Right lobe of liver (tissue), 6 donors: ENCODE measurements at regions not wholly inside any gene's neighbourhood (a gene's known extent, or its start where the extent isn't known, plus 50 kb on each side); places are given as distances from the start of the nearest gene placed in this dataset.

Source experiments
- ATAC-seq, 4 donors: fragments of 200-7000 bp; cut with Tn5 transposase; one replicate each; pipeline ENCODE4 v1.9.1; 2020; ENCODE audit warnings: mild to moderate bottlenecking in 4 of 4, moderate library complexity in 4 of 4
- DNase-seq, 3 donors: peaks; one replicate each; pipeline ENCODE4 v3.0.0-alpha.2; 2020
- H3K27ac ChIP-seq, 3 donors: fragments of 200-600 bp; one replicate each; pipeline ENCODE4 v1.8.0; 2022
- H3K27me3 ChIP-seq, 2 donors: fragments of 200-600 bp; one replicate each; pipeline ENCODE4 v1.8.0; 2022
- H3K36me3 ChIP-seq, 4 donors: fragments of 200-600 bp; sonication (generic) in 1 of 4; one replicate each; pipeline versions ENCODE4 v1.5.1 to v1.8.0; 2017 to 2022; ENCODE audit warnings: control low read depth in 1 of 4
- H3K4me1 ChIP-seq, 4 donors: fragments of 200-600 bp; sonication (generic) in 1 of 4; one replicate each; pipeline versions ENCODE4 v1.5.1 to v1.8.0; 2017 to 2022; ENCODE audit warnings: control low read depth in 1 of 4
- H3K4me3 ChIP-seq, 3 donors: fragments of 200-600 bp; one replicate each; pipeline ENCODE4 v1.8.0; 2022
- H3K9me3 ChIP-seq, 4 donors: fragments of 200-600 bp; sonication (generic) in 1 of 4; one replicate each; pipeline versions ENCODE4 v1.5.1 to v1.8.0; 2017 to 2022; ENCODE audit warnings: control low read depth in 1 of 4
- CTCF ChIP-seq, 4 donors: fragments of 200-600 bp in 3 of 4; fragments of 450-650 bp in 1 of 4; IDR thresholded peaks; one replicate each; pipeline versions ENCODE4 v1.5.1 to v1.8.0; 2016 to 2022; ENCODE audit warnings: antibody characterized with exemption in 4 of 4, mild to moderate bottlenecking in 2 of 4
- POLR2A ChIP-seq: fragments of 450-650 bp; IDR thresholded peaks from one replicate; pipeline ENCODE4 v1.6.1; 2017; ENCODE audit warnings: antibody characterized with exemption, mild to moderate bottlenecking
- WGBS: methylation state at CpG from one replicate; pipeline ENCODE4 v1.1.6; 2018; ENCODE audit warnings: low coverage, low lambda C conversion rate; ENCODE audit not compliant: insufficient coverage; ENCODE audit errors: missing lambda C conversion rate; 5-methylcytosine and 5-hydroxymethylcytosine counted together
- intact Hi-C, 2 donors: fragments of 100-400 bp; cut with DNase I; formaldehyde crosslinking; loops; one replicate each; pipeline versions ENCODE4 v1.11.2 to v1.14.1; 2022
- donor health status: DM: no; HTN: yes; CAD: no.
- donor health status: DM: no; HTN: no; CAD: no.
- donor health status: DM: no; HTN: no; CAD: no.
- donor health status: DM: no; HTN: yes; CAD: no.
- donor health status: DM: no; HTN: yes; CAD: no.

GRCh38 chr15:99447497-99448371 is 118.0 kb upstream of the MEF2A start:
- intact Hi-C loops: no loop called here
- DNase-seq: peak in 2 of 3 donors; percentile 33 to 42
- Histone ChIP-seq H3K9me3 (no peaks in the 10 kb centered on the region), H3K4me3 (no peak overlapping the region), H3K27ac (no peak overlapping the region), H3K4me1 (no peaks in the 10 kb centered on the region), H3K36me3 (no peaks in the 10 kb centered on the region), H3K27me3 (no peaks in the 10 kb centered on the region)
- TF ChIP-seq CTCF (IDR thresholded peaks at IDR 0.05): no peak
- no peak for TF ChIP-seq POLR2A
- WGBS: 61% methylated on average over 14 of the region's 28 CpGs
- no peak for ATAC-seq

- no peaks in the 10 kb centered on the region for H3K9me3 ChIP-seq
- ATAC-seq (no peak), DNase-seq (no peak)
- H3K4me1 ChIP-seq: no peaks in the 10 kb centered on the region
- no peaks in the 10 kb centered on the region for H3K36me3 ChIP-seq
- TF ChIP-seq POLR2A (no peak), CTCF (IDR thresholded peaks at IDR 0.05) (no peak)
- no peak overlapping the region for H3K27ac ChIP-seq
- no peaks in the 10 kb centered on the region for H3K27me3 ChIP-seq
- 60% methylated on average over 4 of the region's 4 CpGs for WGBS
- no peak overlapping the region for H3K4me3 ChIP-seq
- intact Hi-C loops: no loop called here
These were observed 116.3 kb upstream of the MEF2A start for GRCh38 chr15:99449514-99449913.

- Histone ChIP-seq H3K4me1 (no peaks in the 10 kb centered on the region), H3K36me3 (no peaks in the 10 kb centered on the region), H3K27me3 (no peaks in the 10 kb centered on the region), H3K9me3 (no peaks in the 10 kb centered on the region), H3K27ac (no peak overlapping the region), H3K4me3 (no peak overlapping the region)
- peak; percentile 63 to 68 (median 63) for DNase-seq
- TF ChIP-seq POLR2A (no peak), CTCF (IDR thresholded peaks at IDR 0.05) (no peak)
- ATAC-seq: peak; percentile 19 to 48 (median 30)
- WGBS: 45% methylated on average over 14 of the region's 14 CpGs
- intact Hi-C loops: no loop called here
These were observed 114.9 kb upstream of the MEF2A start for GRCh38 chr15:99450896-99451358.

GRCh38 chr15:99451484-99451883 is 114.3 kb upstream of the MEF2A start:
- Histone ChIP-seq H3K27me3 (no peaks in the 10 kb centered on the region), H3K9me3 (no peaks in the 10 kb centered on the region), H3K36me3 (no peaks in the 10 kb centered on the region), H3K4me3 (no peak overlapping the region), H3K4me1 (no peaks in the 10 kb centered on the region), H3K27ac (no peak overlapping the region)
- TF ChIP-seq POLR2A (no peak), CTCF (IDR thresholded peaks at IDR 0.05) (no peak)
- WGBS: 70% methylated on average over 3 of the region's 3 CpGs
- intact Hi-C loops: no loop called here
- ATAC-seq (no peak), DNase-seq (peak in 1 of 3 donors; percentile 13)
